GM19397 (cell line): ENCODE measurements at regions not wholly inside any gene's neighbourhood (a gene's known extent, or its start where the extent isn't known, plus 50 kb on each side); places are given as distances from the start of the nearest gene placed in this dataset.
"Not testable (repeated sequence)": the region's sequence is repeated elsewhere in the genome, so short reads cannot be mapped to it uniquely, and the experiment has no call there.

Source experiments
- ATAC-seq: cut with Tn5 transposase; IDR thresholded peaks from one replicate; pipeline ENCODE4 v1.9.1; 2021; ENCODE audit warnings: mild to moderate bottlenecking, moderate library complexity; ENCODE audit not compliant: unreplicated experiment

- ATAC-seq: no peak
Observed at GRCh38 chr1:194624833-194625232, 1438.4 kb upstream of the B3GALT2 start.

- no peak for ATAC-seq
Observed at GRCh38 chr1:194618101-194618500, 1431.7 kb upstream of the B3GALT2 start.

- not testable (repeated sequence) for ATAC-seq
Observed at GRCh38 chr1:194617272-194617671, 1430.9 kb upstream of the B3GALT2 start.

DNA sequence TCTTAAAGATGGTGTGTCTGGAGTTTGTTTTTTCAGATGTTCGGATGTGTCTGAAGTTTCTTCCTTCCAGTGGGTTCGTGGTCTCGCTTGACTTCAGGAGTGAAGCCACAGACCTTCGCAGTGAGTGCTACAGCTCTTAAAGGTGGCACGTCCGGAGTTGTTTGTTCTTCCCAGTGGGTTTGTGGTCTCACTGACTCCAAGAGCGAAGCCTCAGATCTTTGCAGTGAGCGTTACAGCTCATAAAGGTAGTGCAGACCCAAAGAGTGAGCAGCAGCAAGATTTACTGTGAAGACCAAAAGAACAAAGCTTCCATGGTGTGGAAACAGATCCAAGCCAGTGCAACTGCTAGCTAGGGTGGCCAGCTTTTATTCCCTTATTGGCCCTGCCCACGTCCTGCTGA is 1430.4 kb upstream of the B3GALT2 start:
- no peak for ATAC-seq

GRCh38 chr1:194602184-194602583 is 1415.8 kb upstream of the B3GALT2 start:
- ATAC-seq: no peak

DNA sequence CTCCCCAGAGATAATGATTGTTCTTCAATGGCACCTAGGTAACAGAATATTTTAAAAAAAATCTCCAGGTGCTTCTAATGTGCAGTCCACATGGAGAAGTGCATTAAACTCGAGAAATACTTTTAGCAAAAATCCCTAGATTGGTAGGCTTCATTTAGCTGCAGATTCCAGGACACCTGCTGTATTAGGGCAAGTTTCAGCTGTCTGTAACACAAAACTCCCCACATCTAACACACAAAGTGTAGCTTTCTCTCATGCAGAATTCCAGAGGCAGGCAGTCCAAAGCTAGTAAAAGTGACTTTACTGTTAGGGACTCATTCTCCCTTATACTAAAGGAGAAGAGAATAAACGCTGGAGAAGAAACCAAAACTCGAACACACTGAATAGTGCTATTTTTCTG is 1414.3 kb upstream of the B3GALT2 start:
- no peak for ATAC-seq

DNA sequence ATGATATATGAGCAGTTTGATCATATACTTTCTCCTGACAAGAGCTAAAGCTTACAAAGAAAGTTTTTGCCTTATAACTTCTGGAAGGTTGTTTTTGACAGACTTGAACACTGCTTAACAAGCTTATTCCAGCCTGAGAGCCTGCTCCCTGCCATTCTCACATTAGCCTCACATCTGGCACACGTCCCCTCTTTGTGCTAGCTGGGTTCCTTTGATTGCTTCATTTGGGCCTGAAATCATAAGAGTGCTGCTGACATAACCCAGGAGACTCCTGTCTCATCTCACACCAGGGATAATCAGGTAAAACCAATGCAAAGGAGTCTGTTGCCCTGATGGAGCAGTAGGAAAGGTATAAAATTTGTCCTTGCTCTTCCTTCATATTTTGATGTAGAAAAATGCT is 1411.7 kb upstream of the B3GALT2 start:
- ATAC-seq: no peak

- ATAC-seq: no peak
Observed at GRCh38 chr1:194586302-194586701, 1399.9 kb upstream of the B3GALT2 start.

- no peak for ATAC-seq
Observed at GRCh38 chr1:194584052-194584451, 1397.6 kb upstream of the B3GALT2 start.

DNA sequence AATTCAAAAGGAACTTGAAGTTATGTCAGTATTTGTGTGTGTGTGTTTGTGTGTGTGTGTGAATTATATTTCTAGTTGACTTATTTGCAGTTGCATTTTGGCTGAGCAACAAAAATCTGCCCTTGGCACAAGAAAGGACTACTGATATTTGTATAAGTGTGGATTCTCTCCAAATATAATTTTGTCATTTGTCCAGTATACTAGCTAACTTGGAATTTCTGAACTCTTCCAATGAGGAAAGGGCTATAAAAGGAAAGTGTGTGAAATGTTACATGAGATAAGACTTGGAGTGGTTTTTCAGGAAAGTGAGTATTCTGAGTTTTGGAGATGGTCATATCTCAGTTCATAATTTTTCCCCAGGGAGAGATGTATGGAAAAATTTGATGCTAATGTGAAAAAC is 1384.1 kb upstream of the B3GALT2 start:
- no peak for ATAC-seq

DNA sequence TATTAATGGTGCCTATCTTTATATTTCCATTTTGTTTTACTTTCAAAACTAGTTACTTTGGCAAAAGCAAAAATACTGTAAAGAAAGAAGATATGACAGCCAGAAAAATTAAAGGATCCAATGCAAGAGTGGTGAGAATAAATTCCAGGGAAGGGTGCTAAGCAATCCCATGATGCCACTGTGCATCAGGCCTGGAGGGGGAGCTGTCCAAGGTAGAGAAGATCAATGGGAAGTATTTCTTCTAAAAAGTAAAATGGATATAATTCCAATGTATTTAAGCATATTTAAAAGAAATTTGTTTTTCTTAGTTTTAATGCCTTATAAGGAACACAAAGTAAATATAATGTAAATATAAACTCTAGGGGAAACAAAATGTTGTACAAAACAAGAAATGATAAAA is 1382.2 kb upstream of the B3GALT2 start:
- no peak for ATAC-seq

GRCh38 chr1:194548071-194548470 is 1361.7 kb upstream of the B3GALT2 start:
- ATAC-seq: no peak

GRCh38 chr1:194544012-194544411 is 1357.6 kb upstream of the B3GALT2 start:
- ATAC-seq: no peak

DNA sequence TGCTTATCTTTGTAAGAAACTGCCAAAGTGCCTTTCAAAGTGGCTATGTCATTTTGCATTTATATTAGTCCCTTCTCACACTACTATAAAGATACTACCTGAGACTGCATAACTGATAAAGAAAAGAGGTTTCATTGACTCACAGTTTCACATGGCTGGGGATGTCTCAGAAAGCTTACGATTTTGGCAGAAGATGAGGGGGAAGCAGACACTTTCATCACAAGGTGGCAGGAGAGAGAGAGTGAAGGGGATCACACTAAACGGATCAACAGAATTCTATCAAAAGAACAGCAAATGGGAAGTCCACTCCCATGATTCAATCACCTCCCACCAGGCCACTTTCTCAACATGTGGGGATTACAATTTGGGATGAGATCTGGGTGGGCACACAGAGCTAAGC is 1352.0 kb upstream of the B3GALT2 start:
- ATAC-seq: no peak

GRCh38 chr1:194537521-194537920 is 1351.1 kb upstream of the B3GALT2 start:
- ATAC-seq: no peak

DNA sequence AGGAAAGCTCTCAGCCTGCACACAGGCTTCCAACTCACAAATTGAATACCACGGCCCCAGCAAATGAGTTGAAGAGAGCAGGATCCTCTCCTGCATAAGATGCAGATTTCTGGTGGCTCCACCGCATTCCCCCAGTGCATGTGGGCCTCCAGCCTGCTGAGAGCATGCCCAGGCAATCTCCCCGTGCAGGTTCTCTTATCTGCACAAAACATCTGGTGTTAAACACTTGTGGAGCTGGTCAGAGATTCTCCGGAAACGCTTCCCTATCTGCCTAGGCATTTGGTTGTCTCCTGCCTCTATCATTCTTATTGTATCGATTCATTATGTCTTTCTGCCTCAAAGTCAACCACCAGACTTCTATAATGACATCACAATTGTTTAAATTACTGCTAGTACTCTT is 1349.0 kb upstream of the B3GALT2 start:
- no peak for ATAC-seq

DNA sequence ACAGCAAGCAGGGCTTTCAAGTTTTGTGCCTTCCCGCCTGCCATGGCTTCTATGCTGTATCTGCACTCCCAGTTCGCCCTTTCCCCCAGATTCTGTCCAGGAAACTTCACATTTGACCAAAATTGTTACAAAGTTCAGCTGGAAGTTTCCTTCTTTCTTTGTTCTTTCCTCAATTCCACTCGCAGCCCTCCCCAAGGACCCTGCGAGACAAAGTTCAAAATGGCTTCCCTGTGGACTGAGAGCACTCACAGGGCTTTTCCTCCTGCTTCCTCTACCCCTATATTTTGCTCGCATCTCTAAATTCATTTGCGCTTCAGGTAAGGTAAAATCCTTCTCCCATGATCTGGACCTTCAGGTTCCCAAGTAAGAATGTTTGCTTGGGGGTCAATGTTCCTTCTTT is 1348.4 kb upstream of the B3GALT2 start:
- ATAC-seq: no peak

DNA sequence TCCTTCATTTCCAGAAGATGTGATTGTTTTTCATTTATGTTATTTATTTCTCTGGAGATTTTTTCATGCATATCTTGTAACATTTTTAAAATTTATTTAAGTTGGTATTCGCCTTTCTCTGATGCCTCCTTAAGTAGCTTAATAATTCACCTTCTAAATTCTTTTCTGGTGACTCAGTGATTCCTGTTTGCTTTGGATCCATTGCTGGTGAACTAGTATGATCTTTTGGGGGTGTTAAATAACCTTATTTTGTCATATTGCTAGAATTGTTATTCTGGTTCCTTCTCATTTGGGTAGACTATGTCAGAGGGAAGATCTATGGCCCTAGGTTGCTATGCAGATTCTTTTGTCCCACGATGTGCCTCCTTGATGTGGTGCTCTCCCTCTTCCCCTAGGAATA is 1347.2 kb upstream of the B3GALT2 start:
- ATAC-seq: no peak

DNA sequence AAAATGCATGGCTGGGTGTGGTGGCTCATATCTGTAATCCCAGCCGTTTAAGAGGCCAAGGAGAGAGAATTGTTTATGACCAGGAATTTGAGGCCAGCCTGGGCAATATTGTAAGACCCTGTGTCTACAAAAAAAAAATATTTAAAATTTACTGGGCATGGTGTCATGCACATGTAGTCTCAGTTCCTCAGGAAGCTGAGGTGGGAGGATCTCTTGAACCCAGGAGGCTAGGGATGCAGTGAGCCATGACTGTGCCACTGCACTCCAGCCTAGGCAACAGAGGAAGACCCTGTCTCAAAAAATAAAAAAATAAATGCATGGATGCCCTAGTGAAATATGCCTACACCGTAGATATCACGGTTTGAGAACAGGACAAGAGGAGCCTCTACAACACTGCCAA is 1331.2 kb upstream of the B3GALT2 start:
- ATAC-seq: no peak

- ATAC-seq: no peak
Observed at GRCh38 chr1:194515916-194516315, 1329.5 kb upstream of the B3GALT2 start.

DNA sequence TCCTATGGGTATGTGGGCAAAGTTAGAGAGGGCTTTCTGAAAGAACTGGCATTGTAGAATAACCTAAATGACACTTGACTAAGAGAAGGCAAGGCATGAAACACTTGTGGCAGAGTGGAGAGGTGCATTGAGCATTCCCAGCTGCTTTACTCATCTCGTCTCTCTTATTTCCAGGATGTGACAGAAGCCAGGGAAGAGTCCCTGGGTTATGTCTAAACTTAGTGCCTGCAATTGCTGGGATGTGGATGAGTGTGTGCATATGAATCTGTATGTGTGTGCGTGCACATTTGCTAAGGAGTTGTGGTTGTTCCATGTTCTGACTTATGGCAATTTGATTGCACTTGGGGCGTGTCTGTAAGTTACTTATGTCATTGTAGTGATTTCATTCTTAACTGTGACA is 1326.5 kb upstream of the B3GALT2 start:
- ATAC-seq: no peak

DNA sequence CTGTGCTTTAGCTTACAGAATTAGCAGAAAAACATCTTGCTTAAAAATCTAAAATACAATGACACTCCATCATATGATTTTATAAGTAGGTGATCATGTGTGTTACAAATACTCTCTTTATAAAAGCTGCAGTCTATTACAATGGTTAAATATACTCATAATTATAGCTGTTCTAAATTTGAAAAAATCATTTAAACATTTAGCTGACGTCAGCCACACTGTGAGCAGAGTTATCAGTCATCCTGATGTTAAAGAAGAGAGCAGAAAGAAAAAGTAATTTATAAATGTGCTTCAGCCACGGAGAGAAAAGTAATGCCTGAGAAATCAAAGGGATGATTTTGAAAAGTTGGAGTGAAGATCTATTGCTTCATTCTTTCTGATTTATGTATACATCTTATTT is 1325.9 kb upstream of the B3GALT2 start:
- ATAC-seq: no peak

DNA sequence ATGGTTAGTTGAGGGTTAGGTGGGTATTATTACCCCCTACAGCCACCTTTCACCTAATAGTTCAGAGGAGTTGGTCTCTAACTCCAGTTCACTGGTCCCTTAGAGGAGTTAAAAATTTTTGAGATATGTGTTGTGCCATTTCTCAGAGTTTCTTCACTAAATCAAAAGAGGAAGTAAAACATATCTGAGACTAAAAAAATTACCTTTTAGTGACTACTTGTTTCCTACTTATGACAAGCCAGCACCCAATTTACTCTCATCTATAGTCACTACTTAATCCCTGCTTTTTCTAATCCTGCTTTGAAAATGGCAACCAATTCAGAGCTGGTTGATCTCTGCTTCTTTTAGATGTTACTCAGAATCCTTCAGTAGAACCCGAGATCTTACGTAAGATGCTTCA is 1316.8 kb upstream of the B3GALT2 start:
- ATAC-seq: no peak

DNA sequence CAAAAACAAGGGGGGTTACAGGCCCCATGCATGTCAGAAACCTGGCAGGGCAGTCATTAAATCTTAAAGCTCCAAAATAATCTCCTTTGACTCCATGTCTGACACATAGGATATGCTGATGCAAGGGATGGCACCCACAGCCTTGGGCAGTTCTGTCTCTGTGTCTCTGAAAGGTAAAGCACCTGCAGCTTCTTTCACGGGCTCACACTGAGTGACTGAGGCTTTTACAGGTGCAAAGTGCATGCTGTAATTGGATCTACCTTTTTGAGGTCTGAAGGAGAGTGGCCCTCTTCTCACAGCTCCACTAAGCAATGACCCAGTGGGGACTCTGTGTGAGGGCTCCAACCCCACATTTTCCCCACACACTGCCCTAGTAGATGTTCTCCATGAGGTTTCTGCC is 1309.0 kb upstream of the B3GALT2 start:
- ATAC-seq: no peak
